ENCODE measurements at regions not wholly inside any gene's neighbourhood (a gene's known extent, or its start where the extent isn't known, plus 50 kb on each side); places are given as distances from the start of the nearest gene placed in this dataset.

GRCh38 chr3:40817017-40817416, 292.3 kb downstream of the ZNF621 start:
- ATAC-seq: no peak
- DNase-seq: no peak

DNA sequence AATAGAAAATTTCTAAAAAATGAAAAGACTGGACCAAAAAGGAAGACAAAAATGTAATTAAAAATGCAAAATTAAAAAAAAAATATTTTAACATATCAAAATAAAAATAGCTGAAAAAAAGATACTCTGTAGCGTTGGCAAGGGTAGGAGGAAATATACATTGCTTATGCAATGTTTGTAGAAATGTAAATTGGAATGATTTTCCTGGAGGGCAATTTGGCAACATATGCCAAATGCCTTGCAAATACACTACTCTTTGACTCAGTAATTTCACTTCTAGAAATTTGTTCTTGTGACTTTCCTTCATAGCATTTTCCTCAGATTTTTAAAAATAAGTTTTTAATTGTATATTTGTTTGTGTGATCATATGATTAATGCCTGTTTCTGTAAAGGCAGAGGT, 296.6 kb downstream of the ZNF621 start:
- no peak for ATAC-seq

DNA sequence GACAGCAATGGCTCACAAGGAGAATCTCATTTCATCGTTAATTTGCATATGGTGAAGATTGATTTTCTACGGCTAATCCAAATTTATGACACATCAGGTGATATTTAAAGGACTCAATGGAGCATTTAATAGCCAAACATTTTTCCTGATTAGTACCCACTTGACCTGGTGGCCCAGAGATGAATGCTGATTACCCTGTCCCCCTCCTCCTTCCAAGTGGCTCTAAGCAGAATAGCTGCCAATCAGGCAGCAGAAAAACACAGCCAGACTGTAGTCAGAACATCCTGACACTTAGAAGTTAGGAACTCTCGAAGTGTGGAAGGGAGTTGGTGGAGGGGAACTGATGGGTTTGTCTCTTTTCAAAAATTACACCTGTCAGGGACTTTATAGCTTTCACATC, 302.5 kb downstream of the ZNF621 start:
- ATAC-seq (no peak), DNase-seq (no peak)

More for the DNA sequence above, 296.6 kb downstream of the ZNF621 start:
- no peak for DNase-seq

DNA sequence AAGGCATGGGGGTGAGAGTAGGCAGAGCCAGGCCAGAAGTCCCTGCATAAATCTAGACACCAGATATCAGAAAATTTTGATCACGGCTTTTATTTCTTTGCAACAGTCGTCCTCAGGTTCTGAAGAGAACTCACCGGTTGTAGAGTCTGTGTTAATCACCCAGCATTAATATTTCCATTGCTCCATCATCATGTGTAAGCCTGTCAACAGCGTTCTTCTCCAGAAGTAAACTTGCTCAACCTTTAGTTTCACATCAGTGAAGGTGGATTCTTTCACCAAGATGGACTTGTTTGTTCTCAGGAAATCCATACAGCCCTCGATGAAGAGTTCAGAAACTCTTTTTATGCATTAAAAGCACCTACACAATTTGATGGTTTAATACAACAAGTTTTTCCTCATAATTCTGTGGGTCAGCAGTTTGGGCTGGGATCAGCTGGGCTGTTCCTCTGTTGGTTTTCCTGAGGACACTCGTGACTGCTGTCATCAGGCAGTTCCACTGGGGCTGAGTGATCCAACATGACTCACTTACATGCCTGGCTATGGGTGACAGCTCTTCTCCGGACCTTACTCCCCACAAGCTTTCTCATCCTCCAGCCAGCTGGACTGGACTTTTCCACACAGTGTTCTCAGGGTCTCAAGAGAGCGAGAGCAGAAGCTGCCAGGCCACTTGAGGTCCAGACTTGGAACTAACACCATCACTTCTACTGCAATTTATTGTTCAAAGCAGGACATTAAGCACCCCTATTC, 303.4 kb downstream of the ZNF621 start:
- ATAC-seq: no peak
- DNase-seq: no peak

DNA sequence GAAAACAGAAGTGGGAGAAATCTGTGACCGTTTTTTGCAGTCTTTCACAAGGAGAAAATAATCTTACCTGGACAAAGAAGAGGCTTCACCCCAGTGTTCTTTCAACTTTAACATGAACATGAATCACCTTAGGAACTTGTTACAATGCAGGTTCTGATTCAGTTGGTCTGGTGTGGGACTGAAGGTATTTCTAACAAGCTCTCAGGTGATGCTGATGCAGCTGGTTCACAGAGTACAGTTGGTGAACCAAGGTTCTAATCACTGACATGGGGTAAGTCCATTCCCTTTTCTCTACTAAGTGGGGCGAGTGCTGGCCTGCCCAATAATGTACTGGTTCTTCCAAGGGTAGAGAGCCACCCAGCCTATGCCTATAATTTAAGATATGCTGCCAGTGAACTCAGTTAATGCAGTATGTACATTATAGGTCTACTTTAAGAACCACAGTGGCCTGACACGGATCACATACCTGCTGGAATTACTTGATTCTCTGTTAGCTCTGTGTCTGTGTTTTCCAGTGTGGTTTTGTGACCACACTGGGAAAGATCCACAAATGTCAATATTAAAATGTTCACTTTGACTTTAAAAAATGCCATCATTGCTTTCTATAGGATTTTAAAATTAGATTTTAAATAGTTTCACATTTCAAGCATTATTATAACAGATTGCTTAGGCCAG, 304.1 kb downstream of the ZNF621 start:
- no peak for DNase-seq
- ATAC-seq: no peak

DNA sequence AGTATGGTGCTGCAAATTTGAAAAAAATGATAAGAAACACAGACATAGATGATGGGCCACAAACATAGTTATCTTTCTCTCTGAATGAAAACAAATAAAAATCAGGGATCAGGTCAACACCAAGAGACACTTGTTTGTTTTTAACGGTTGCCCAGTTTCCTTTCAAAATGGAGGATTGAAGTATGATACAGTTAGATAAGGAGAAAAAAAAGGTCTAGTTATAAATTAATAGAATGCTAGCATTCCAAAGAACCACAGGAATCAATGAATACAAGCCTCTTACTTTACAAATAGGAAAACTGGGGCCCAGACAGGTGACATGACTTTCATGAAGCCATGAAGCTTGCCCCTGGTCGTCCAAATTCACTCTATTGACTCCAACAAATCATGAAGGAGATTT, 305.1 kb downstream of the ZNF621 start:
- ATAC-seq (no peak), DNase-seq (no peak)

DNA sequence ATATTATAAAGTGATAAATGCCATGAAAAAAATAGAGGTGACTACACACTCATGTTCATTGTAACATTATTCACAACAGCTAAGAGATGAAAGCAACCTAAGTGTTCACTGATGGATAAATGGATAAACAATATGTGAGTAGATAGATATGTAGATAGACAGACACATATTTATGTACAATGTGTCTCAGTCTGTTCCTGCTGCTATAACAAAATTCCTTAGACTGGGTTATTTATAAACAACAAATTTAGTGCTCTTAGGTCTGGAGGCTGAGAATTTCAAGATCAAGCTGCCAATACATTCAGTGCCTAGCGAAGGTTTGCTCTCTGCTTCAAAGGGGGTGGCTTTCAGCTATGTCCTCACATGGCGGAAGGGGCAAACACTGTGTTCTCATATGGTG, 312.5 kb downstream of the ZNF621 start:
- ATAC-seq (no peak), DNase-seq (no peak)

- DNase-seq: no peak
- no peak for ATAC-seq
These were observed 316.4 kb downstream of the ZNF621 start for GRCh38 chr3:40841131-40841530.

DNA sequence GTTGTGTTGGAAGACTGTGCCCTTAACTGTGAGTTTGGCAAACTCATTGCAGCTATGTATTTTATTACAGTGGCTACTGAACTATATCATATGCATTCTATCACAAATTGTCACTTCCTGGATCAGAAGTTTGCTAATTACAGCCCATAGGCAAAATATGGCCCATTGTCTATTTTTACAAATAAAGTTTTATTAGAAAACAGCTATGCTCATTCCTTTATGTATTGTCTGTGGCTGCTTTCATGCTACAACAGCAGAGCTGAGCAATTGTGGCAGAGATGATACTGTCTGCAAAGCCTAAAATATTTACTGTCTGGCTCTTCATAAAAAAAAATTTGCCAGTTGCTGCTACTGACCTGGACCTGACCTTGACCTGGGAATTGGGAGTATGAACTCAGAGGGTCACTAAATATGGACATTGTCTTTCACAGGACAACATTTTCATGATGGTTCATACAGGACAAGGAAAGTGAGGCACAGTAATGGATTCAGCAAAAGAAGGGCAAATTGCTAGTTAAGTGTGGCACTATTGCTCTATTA, 316.9 kb downstream of the ZNF621 start:
- no peak for DNase-seq
- no peak for ATAC-seq

GRCh38 chr3:40842714-40843113, 318.0 kb downstream of the ZNF621 start:
- ATAC-seq: no peak
- no peak for DNase-seq

DNA sequence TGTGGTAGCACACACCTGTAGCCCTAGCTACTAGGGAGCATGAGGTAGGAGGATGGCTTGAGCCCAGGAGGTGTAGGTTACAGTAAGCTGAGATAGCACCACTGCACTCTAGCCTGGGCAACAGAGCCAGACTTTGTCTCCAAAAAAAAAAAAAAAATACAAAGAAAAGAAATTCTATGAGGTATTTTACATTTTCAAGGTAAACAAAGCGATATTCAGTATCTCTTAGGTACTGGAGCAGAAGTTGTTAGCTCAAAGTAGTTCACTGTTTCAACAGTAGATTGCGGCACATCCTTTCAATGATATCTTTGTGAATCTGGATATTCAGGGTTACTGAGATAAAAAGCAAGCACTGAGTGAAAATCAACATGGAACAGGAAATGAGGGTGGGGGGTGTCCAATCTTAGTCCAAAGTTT, 318.5 kb downstream of the ZNF621 start:
- ATAC-seq (no peak), DNase-seq (no peak)

DNA sequence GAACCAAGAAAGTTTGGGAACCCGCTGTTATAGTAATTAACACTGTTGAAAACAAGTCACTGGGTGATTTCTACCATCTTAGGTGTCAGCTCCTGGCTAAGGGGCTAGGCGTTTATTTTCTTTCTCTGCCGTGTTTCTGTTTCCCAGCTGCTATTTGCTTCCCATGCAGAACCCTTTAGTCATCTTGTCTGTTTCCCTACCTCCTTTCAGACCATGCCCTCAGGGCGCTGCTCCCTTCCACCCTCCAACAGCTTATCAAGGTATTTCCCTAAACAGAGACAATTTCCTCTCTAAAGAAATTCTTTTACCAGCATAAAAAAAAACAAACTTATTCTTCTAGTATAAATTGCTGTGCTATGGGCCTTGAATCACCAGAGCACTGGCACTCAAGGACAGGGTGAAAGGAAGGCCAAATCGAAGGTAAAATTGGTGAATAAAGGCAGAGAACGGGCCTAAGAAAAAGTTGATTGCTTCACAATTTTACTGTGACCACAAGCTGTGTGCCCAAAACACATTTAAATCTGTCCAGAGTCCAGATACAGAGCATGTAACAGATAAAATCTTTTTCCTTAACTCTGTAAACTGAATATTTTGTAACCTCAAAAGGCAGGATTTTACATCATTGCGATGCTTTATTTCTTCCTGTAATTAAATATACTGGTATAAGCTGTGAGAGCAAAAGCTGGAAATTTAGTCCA, 319.2 kb downstream of the ZNF621 start:
- ATAC-seq (no peak), DNase-seq (no peak)

DNA sequence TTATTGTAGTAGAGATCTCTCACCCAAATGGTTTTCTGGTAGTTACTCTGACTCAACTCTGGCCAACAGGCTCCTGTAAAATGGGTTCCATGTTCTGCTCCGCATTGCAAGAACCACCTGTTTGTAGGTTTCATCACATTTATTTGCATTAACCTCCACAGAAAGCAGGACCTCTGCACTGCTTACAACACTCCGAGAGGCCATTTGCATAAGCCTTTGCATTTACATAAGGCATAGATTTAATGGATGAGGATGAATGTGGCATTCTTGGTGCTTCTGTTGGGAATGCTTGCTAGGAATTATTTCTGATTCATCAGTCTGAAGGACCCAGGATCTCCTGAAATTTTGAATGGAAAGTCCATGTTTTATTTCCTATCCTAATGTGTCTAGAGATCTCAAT, 320.1 kb downstream of the ZNF621 start:
- no peak for ATAC-seq
- DNase-seq: no peak

- no peak for ATAC-seq
These were observed 320.7 kb downstream of the ZNF621 start for GRCh38 chr3:40845447-40845846.

GRCh38 chr3:40845916-40846315, 321.2 kb downstream of the ZNF621 start:
- DNase-seq (no peak), ATAC-seq (no peak)

More at GRCh38 chr3:40845447-40845846, 320.7 kb downstream of the ZNF621 start:
- no peak for DNase-seq

DNA sequence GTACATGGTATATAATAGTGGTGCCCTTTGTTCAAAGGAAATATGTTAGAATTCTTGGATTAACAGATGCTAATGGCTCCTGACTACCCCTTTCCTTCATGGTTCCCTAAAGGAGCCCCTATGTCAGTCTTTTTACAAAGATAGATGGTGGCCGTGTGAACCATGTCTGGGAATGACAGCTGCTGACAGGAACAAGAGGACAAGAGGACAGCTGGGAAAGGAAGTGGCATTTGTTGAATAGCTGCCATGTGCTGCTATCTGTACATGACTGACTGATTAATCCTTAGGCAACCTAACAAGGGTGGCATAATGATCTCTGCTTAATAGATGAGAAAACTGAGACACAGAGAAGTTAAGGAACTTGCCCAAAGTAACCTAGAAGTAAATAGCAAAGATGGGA, 321.7 kb downstream of the ZNF621 start:
- DNase-seq: no peak
- ATAC-seq: no peak

DNA sequence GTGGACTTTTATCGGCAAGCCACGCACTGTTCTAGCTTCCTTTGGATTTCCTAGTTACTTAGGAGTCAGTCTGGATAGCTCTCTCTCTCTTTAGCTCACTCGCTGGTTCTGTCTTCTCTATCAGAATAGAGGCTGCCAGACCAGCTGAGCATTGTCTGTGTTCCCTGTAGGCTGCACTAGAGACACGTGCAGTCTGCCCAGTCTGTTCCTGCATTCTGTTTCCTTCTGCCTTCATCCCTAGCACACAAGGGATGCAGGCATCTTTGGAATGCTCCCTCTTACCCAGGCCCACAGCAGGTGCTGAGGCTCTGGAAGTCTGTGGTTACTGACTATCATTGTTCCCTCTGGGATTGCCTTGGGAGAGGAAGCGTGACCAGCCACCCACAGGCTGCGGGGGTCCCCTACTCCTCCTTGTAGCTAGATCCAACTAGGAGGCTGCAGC, 322.8 kb downstream of the ZNF621 start:
- ATAC-seq (no peak), DNase-seq (no peak)

DNA sequence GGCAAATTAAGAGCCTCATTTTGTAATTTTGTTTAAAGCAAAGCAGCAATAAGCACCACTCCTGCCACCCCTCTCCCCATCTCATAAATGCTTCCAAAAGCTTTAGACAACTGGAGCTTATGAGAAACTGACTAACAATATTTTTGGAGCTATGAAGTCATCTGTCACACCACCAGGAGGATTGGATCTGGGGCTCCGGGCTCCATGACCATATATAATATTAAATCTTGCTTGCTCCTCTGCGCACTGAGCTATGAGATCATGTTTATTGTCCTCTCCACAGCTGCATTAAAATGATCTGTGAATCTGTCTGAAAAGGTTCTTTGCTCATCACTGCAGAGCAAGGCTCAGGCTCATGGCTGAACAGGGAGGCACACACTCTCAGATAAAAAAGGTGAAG, 323.7 kb downstream of the ZNF621 start:
- no peak for ATAC-seq
- no peak for DNase-seq

GRCh38 chr3:40850861-40851260, 326.1 kb downstream of the ZNF621 start:
- ATAC-seq (no peak), DNase-seq (no peak)

DNA sequence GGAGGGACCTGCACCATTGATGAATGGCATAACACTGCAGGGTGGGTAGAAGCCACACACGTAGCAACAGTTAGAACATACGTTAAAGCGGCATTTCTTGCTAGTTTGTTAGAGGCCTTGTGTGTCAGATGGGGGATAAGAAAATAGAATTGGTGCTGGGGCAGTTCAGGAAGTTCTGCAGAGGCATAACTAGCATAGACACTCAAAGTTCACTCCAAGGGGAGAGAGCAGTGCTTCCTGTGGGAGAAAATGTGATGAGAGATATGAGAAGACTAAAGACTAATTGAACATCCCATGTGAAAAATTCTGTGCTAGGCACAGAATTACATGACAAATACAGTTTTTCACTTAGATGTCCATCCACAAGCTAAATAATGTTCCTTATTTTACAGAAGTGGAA, 327.1 kb downstream of the ZNF621 start:
- ATAC-seq: no peak
- DNase-seq: no peak

DNA sequence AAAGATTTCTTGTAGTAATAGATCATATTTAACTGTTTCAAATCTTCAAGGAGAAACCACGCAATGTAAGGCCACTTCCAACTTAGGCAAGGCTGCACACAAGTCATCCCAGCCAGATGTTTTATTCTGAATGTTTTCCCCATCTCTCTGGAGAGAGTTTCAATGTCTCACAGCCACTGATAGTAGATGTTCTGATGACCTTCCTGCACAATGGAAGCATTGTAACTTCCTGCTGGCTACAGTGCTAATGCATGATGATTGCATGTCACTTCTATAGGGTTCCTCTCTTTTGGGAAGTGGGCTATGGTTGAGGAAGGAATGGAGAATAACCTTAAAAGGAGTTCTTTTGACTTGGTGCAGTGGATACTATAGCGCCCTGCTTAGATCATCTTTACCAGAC, 328.0 kb downstream of the ZNF621 start:
- ATAC-seq: no peak
- DNase-seq: no peak

- ATAC-seq: no peak
- DNase-seq: no peak
These were observed 328.7 kb downstream of the ZNF621 start for GRCh38 chr3:40853474-40853873.

DNA sequence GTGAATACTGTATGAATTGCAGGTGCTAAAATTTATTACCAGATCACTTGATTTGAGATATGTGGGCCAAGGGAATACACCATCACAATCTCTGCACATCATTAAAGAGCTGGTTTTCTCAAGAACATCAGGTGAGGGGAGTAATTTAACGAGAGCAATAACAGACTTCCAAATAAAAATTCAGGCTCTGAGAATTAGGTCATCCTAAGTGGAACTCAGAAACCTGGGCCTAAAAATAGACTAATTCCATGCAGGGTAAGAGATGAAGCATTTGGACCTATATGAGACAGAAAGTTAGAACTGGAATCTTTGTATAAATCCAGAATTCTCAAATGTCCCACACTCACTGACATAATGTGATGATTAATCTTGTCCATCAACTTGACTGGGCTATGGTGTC, 331.1 kb downstream of the ZNF621 start:
- DNase-seq: no peak
- no peak for ATAC-seq

Measured in stimulated activated naive CD8-positive, alpha-beta T cell treated with anti-CD3 and anti-CD28 coated beads, Interleukin-15, Interleukin-2, amounts not matched to agents 100 U/mL and 50 U/mL, for 24 hours (primary cell).